IMR-90 (cell line): ENCODE measurements at regions not wholly inside any gene's neighbourhood (a gene's known extent, or its start where the extent isn't known, plus 50 kb on each side); places are given as distances from the start of the nearest gene placed in this dataset.
"Not testable (repeated sequence)": the region's sequence is repeated elsewhere in the genome, so short reads cannot be mapped to it uniquely, and the experiment has no call there.

Source experiments
- ATAC-seq: fragments of 200-7000 bp; cut with Tn5 transposase; 2 replicates; pipeline ENCODE4 v1.9.1; 2020; ENCODE audit warnings: low read depth, mild to moderate bottlenecking, moderate library complexity
- BruUV-seq: library from RNA; stranded (reverse); fragments of 400-500 nt; replicated peaks from 2 replicates; lab custom pipeline; 2021; lab: Mats Ljungman, UMichigan
- CTCF ChIA-PET: fragments of 300-600 bp; formaldehyde crosslinking; extraction: SDS; loops from one replicate; lab custom pipeline; 2021; ENCODE audit warnings: antibody characterized with exemption; lab: Yijun Ruan, JAX
- POLR2A ChIA-PET: fragments of 300-600 bp; sonication (Branson Sonifier 250); formaldehyde crosslinking; loops from one replicate; lab custom pipeline; 2022; ENCODE audit warnings: antibody characterized with exemption; ENCODE audit not compliant: unreplicated experiment; lab: Charles Lee
- DNase-seq: peaks from one replicate; pipeline ENCODE4 v3.0.0; 2013
- H2AFZ ChIP-seq: replicated peaks from 2 replicates; pipeline ENCODE3; 2013; ENCODE audit warnings: low read length, mild to moderate bottlenecking; ENCODE audit not compliant: poor library complexity
- H2AK5ac ChIP-seq: 2 replicates; pipeline ENCODE4 v1.6.1; 2013; ENCODE audit warnings: low read depth, low read length, inconsistent platforms
- H2AK9ac ChIP-seq: replicated peaks from 2 replicates; pipeline ENCODE3; 2013; ENCODE audit warnings: mild to moderate bottlenecking, low read depth, low read length, moderate library complexity; ENCODE audit not compliant: poor library complexity
- H2BK120ac ChIP-seq: 2 replicates; pipeline ENCODE4 v1.6.1; 2013; ENCODE audit warnings: low read depth, low read length, inconsistent platforms
- H2BK15ac ChIP-seq: 3 replicates; pipeline ENCODE4 v1.6.1; 2013; ENCODE audit warnings: low read depth, low read length, inconsistent platforms
- H2BK20ac ChIP-seq: 2 replicates; pipeline ENCODE4 v1.6.1; 2013; ENCODE audit warnings: low read depth, mild to moderate bottlenecking, inconsistent platforms, low read length, moderate library complexity
- H2BK5ac ChIP-seq: 2 replicates; pipeline ENCODE4 v1.6.1; 2013; ENCODE audit warnings: mild to moderate bottlenecking, low read depth, low read length, inconsistent platforms; ENCODE audit not compliant: poor library complexity, severe bottlenecking
- H3K14ac ChIP-seq: replicated peaks from 2 replicates; pipeline ENCODE4 v1.6.1; 2013; ENCODE audit warnings: low read depth, low read length, inconsistent platforms
- H3K18ac ChIP-seq: 2 replicates; pipeline ENCODE4 v1.6.1; 2013; ENCODE audit warnings: low read depth, low read length, control low read depth
- H3K23ac ChIP-seq: 2 replicates; pipeline ENCODE4 v1.6.1; 2013; ENCODE audit warnings: low read depth, low read length, inconsistent platforms
- H3K27ac ChIP-seq: 2 replicates; pipeline ENCODE4 v1.5.1; 2013; ENCODE audit warnings: mild to moderate bottlenecking, control low read depth, low read length; ENCODE audit not compliant: insufficient read depth
- H3K27me3 ChIP-seq: 2 replicates; pipeline ENCODE4 v1.6.1; 2013; ENCODE audit warnings: low read length; ENCODE audit not compliant: control insufficient read depth, insufficient read depth
- H3K36me3 ChIP-seq: 2 replicates; pipeline ENCODE4 v1.6.1; 2013; ENCODE audit warnings: low read length, mixed read lengths; ENCODE audit not compliant: control insufficient read depth, insufficient read depth
- H3K4ac ChIP-seq: 2 replicates; pipeline ENCODE4 v1.6.1; 2013; ENCODE audit warnings: low read depth, low read length, inconsistent platforms
- H3K4me1 ChIP-seq: 2 replicates; pipeline ENCODE4 v1.6.1; 2013; ENCODE audit warnings: low read length, mixed read lengths; ENCODE audit not compliant: control insufficient read depth, insufficient read depth
- H3K4me2 ChIP-seq: 2 replicates; pipeline ENCODE4 v1.6.1; 2013; ENCODE audit warnings: low read depth, mild to moderate bottlenecking, control low read depth, low read length, moderate library complexity
- H3K4me3 ChIP-seq: 2 replicates; pipeline ENCODE4 v1.5.1; 2013; ENCODE audit warnings: low read depth, mild to moderate bottlenecking, control low read depth, low read length, moderate library complexity; ENCODE audit not compliant: insufficient read depth
- H3K56ac ChIP-seq: 2 replicates; pipeline ENCODE4 v1.6.1; 2013; ENCODE audit warnings: low read length, inconsistent platforms; ENCODE audit not compliant: insufficient read depth; ENCODE audit errors: extremely low read depth
- H3K79me1 ChIP-seq, 2 experiments: 2 replicates each; pipeline ENCODE4 v1.6.1; 2013; ENCODE audit warnings: low read length in 2 of 2, inconsistent platforms in 1 of 2, low read depth in 1 of 2
- H3K9ac ChIP-seq: 2 replicates; pipeline ENCODE4 v1.6.1; 2013; ENCODE audit warnings: low read depth, low read length, control low read depth
- H3K9me1 ChIP-seq: 2 replicates; pipeline ENCODE4 v1.6.1; 2013; ENCODE audit warnings: low read length, inconsistent platforms; ENCODE audit not compliant: insufficient read depth
- H3K9me3 ChIP-seq: 2 replicates; pipeline ENCODE4 v1.6.1; 2013; ENCODE audit warnings: low read length; ENCODE audit not compliant: control insufficient read depth, insufficient read depth
- H4K20me1 ChIP-seq: 2 replicates; pipeline ENCODE4 v1.6.1; 2013; ENCODE audit warnings: low read length, inconsistent platforms; ENCODE audit not compliant: insufficient read depth
- H4K5ac ChIP-seq: 2 replicates; pipeline ENCODE4 v1.6.1; 2013; ENCODE audit warnings: mild to moderate bottlenecking, low read depth, low read length, control low read depth
- H4K8ac ChIP-seq, 2 experiments: 2 replicates each; pipeline ENCODE4 v1.6.1; 2013; ENCODE audit warnings: low read depth in 2 of 2, low read length in 2 of 2, control low read depth in 1 of 2, inconsistent platforms in 1 of 2
- H4K91ac ChIP-seq: 2 replicates; pipeline ENCODE4 v1.6.1; 2013; ENCODE audit warnings: low read depth, low read length, inconsistent platforms; ENCODE audit not compliant: insufficient read depth
- FOS ChIP-seq: fragments of 150-350 bp; IDR thresholded peaks from 2 replicates; pipeline ENCODE4 v1.6.1; 2016; ENCODE audit warnings: low read depth, low read length
- USF2 ChIP-seq: fragments of 150-350 bp; IDR thresholded peaks from 2 replicates; pipeline ENCODE4 v1.6.1; 2017; ENCODE audit warnings: mild to moderate bottlenecking, antibody characterized with exemption, low read length, low read depth
- WGBS, 2 experiments: methylation state at CpG; one replicate each; pipeline versions ENCODE4 v1.1.5 to v1.1.7; 2013; ENCODE audit warnings: missing lambda C conversion rate in 2 of 2; ENCODE audit not compliant: insufficient read length in 1 of 2; ENCODE audit errors: extremely low coverage in 2 of 2; 5-methylcytosine and 5-hydroxymethylcytosine counted together
- dilution Hi-C: fragments of 300-500 bp; cut with HindIII; formaldehyde crosslinking; loops from one replicate; pipeline ENCODE4 v1.14.3; 2018; ENCODE audit warnings: low sequenced_read_pairs; ENCODE audit not compliant: unreplicated experiment
- in situ Hi-C: fragments of 300-500 bp; cut with MboI; formaldehyde crosslinking; loops from 3 replicates; pipeline ENCODE4 v1.14.3; 2019; ENCODE audit warnings: low sequenced_read_pairs, inconsistent platforms, mixed read lengths
- intact Hi-C: fragments of 100-400 bp; cut with micrococcal nuclease; formaldehyde crosslinking; loops from 2 replicates; pipeline ENCODE4 v1.10.0; 2022

DNA sequence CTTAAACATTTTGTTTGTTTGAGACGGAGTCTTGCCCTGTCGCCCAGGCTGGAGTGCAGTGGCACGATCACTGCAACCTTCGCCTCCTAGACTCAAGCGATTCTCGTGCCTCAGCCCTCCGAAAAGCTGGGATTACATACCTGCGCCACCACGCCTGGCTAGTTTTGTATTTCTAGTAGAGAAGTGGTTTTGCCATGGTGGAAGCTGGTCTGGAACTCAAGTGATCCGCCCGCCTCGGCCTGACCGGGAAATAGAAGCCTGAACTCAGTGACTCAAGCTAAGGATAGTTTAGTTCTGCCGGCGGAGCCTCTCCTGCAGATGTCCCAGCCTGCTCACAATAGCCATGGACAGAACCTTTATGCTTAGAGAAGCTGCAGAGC is 53.0 kb upstream of the ZNF254 start:
- dilution Hi-C loops = no loop called here
- peak; percentile 61 for ATAC-seq

GRCh38 chr19:24035261-24035880 is 51.6 kb upstream of the ZNF254 start:
- intact Hi-C loops (loop anchor here (10.0 kb wide), 2 partner anchors 119 to 281 kb away; partner anchors contain the start of gene ZNF681), in situ Hi-C loops (loop anchor here (25.0 kb wide), 1 partner anchor 773 kb away; the partner anchor contains the start of gene ZNF724)
- H3K4me3 ChIP-seq, H2BK5ac ChIP-seq, H2BK120ac ChIP-seq, H3K18ac ChIP-seq, H2BK20ac ChIP-seq, H3K27ac ChIP-seq, H3K56ac ChIP-seq, dilution Hi-C loops, H2AFZ ChIP-seq, DNase-seq, H4K91ac ChIP-seq, H2AK5ac ChIP-seq, H4K5ac ChIP-seq, H4K20me1 ChIP-seq, H3K27me3 ChIP-seq, POLR2A ChIA-PET, H4K8ac ChIP-seq, H3K4ac ChIP-seq, H3K9ac ChIP-seq, BruUV-seq, H2AK9ac ChIP-seq, ATAC-seq, H3K23ac ChIP-seq, H2BK15ac ChIP-seq, H3K9me1 ChIP-seq, H3K4me1 ChIP-seq, H3K9me3 ChIP-seq: not testable (repeated sequence)
- peaks cover 19% of the 10 kb centered on the region for H3K36me3 ChIP-seq
- CTCF ChIA-PET = interaction anchor here (0.6 kb wide), 1 partner anchor 19 kb away, joined by 3 read pairs; no protein-coding TSS in a partner anchor
- peak overlapping the region; percentile 53; the same call in 1 of the 2 replicates for H3K4me2 ChIP-seq
- 0 out of 2 replicates have a peak overlapping the region, but pooled peaks have one; percentile 32 for H3K14ac ChIP-seq
- peaks cover 17% of the 10 kb centered on the region in 2 experiments; a peak in 3 of 4 replicates for H3K79me1 ChIP-seq
- 95% methylated on average over 4 of the region's 12 CpGs; no CpG with 5 or more reads in 1 of the 2 experiments for WGBS, 2 experiments

More for the DNA sequence above, 53.0 kb upstream of the ZNF254 start:
- peak overlapping the region; percentile 75 for H2BK5ac ChIP-seq
- H3K4me1 ChIP-seq = no peaks in the 10 kb centered on the region
- H3K4ac ChIP-seq = peak overlapping the region; percentile 80
- peak overlapping the region; percentile 95 for H2AFZ ChIP-seq
- ChIA-PET POLR2A (interaction anchor here (0.6 kb wide), 1 partner anchor 499 kb away, joined by 3 read pairs; no protein-coding TSS in a partner anchor), CTCF (interaction anchor here (0.6 to 1.4 kb wide), 4 partner anchors 14 to 963 kb away, joined by 3 to 5 read pairs (median 4); no protein-coding TSS in a partner anchor)
- peak overlapping the region; percentile 34 for H4K5ac ChIP-seq
- H3K79me1 ChIP-seq = peaks cover 10 to 15% of the 10 kb centered on the region in 2 experiments; a peak in 3 of 4 replicates
- intact Hi-C loops (loop anchor here (5.0 to 10.0 kb wide), 3 partner anchors 117 to 279 kb away; partner anchors contain the start of gene ZNF681), in situ Hi-C loops (loop anchor here (25.0 kb wide), 1 partner anchor 772 kb away; the partner anchor contains the start of gene ZNF724)
- no peak overlapping the region; the same call in 1 of the 2 replicates for H2BK120ac ChIP-seq
- H4K91ac ChIP-seq = peak overlapping the region; percentile 75
- peak overlapping the region; percentile 17 for H2AK9ac ChIP-seq
- H2AK5ac ChIP-seq = peak overlapping the region; percentile 57; the same call in 1 of the 2 replicates
- 0 out of 2 replicates have a peak, but pooled peaks have one; percentile 1 for TF ChIP-seq FOS
- no peak for TF ChIP-seq USF2
- peak overlapping the region; percentile 81 for H3K23ac ChIP-seq
- 0 out of 2 replicates have a peak, but pooled peaks cover 4% of the 10 kb centered on the region for H3K9me1 ChIP-seq
- no peaks in the 10 kb centered on the region for H3K27me3 ChIP-seq
- no peak overlapping the region for H2BK20ac ChIP-seq
- H3K14ac ChIP-seq = peak overlapping the region; percentile 61
- BruUV-seq = no TSS peak
- H3K27ac ChIP-seq = peak overlapping the region; percentile 96
- no peak overlapping the region; the same call in 2 of the 3 replicates for H2BK15ac ChIP-seq
- no peaks in the 10 kb centered on the region for H3K9me3 ChIP-seq
- peak overlapping the region; percentile 97 for H3K4me3 ChIP-seq
- H3K18ac ChIP-seq = peak overlapping the region; percentile 18
- H3K4me2 ChIP-seq = peak overlapping the region; percentile 85
- peak overlapping the region; percentile 96 for H3K9ac ChIP-seq
- H3K56ac ChIP-seq = peak overlapping the region; percentile 86
- DNase-seq = peak; percentile 71
- peaks cover 17% of the 10 kb centered on the region for H3K36me3 ChIP-seq
- WGBS, 2 experiments = 0% methylated on average over 9 of the region's 15 CpGs; no CpG with 5 or more reads in 1 of the 2 experiments
- 0 out of 2 replicates have a peak, but pooled peaks cover 3% of the 10 kb centered on the region for H4K20me1 ChIP-seq
- peak overlapping the region; percentile 63 to 69 for H4K8ac ChIP-seq
